GM18909 (cell line): ENCODE measurements at regions not wholly inside any gene's neighbourhood (a gene's known extent, or its start where the extent isn't known, plus 50 kb on each side); places are given as distances from the start of the nearest gene placed in this dataset.
A peak's percentile ranks its signal among the peaks of the same experiment; 100 is the strongest.
"Not testable (repeated sequence)": the region's sequence is repeated elsewhere in the genome, so short reads cannot be mapped to it uniquely, and the experiment has no call there.

Experiments
- ATAC-seq: cut with Tn5 transposase; IDR thresholded peaks from one replicate; pipeline ENCODE4 v1.9.1; 2021; ENCODE audit warnings: mild to moderate bottlenecking; ENCODE audit not compliant: unreplicated experiment, poor library complexity

DNA sequence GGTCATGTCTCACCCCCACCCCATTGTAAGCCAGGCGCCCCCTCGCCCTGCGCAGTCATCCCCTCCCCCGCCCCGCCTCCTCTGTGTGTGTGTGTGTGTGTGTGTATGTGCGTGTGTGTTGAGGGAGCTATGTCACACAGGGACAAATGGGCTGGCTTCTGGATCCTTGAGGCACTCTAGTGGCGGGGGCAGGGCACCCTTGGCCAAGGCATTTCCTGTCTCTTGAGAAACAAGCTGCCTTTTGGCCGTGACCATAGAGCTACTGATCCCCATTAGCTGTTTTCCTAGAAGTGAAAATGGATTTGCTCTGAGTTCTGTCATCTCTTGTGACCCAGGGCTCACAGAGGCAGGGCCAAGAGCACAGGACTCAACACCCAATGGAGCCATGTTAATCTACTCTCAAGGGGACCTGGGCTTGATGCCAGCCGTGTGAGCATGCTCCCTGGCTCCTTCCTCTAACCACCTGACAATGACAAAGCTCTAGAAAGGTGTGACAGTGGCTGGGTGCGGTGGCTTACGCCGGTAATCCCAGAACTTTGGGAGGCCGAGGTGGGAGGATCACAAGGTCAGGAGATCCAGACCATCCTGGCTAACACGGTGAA, 162.5 kb upstream of the BCOR start:
- ATAC-seq = no peak

DNA sequence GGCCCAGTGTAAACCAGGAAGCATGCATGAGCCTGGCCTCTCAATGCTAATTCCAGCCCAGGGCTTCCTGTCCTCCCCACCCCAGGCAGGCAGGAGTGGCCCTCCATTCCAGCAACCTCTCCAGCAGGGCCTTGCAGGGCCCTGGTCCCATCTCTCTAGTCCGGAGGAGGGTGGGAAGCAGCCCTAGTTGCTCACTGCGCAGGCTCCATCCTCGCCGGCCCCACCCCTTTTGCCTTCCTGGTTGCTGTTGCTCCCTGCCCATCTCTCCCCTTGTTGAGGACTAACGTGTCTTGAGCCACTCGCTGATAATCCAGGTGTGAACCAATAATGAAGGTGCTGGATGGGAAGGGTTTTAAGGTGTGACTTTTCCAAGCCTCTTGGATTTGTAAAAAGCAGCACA, 161.2 kb upstream of the BCOR start:
- no peak for ATAC-seq

DNA sequence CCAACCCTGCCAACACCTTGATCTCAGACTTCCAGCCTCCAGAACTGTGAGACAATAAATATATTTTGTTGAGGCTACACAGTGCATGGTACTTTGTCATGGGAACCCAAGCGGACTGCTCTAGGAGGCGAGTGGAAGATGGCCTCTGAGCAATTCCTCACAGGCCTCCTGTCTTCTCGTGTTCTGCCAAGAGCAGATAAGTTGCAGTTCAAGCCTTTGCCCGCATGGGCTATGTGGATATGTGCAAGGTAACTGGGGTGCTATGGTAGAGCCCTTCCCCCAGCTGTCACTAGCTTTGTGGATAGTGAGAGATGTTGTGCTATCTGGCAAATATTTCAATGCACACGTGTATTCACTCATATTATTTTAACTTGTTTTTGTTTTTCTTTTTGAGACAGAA, 156.0 kb upstream of the BCOR start:
- ATAC-seq = no peak

DNA sequence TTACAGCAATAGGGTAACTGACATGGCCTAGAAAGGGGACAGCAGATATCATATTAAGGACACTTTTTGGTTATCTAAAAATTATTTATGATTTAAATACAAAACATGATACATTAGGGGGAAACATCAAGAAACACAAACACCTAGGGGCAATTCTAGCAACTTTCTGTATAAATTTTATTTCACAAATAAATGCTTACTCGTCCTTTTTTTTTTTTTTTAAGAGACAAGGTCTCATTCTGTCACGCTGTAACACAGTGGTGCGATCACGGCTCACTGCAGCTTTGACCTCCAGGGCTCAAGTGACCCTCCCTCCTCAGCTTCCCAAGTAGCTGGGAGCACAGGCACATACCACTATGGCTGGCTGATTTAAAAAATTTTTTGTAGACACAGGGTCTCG, 151.8 kb upstream of the BCOR start:
- ATAC-seq = no peak

DNA sequence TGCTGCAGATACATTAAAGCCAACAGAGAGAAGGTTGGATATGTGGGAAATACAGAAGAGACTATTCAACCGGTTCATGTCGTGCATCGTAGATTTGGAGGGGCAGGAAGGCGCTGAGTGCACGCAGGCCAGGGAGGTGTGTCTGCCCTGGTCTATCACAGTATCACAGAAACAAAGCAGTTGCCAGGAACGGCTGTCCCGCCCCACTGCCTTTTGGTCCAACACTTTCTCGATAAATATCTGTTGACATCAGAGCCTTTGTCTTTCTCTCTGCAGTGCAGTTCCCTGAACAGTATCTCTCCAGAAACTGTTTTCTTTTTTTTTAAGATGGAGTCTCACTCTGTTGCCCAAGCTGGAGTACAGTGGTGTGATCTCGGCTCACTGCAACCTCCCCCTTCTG, 151.1 kb upstream of the BCOR start:
- no peak for ATAC-seq

DNA sequence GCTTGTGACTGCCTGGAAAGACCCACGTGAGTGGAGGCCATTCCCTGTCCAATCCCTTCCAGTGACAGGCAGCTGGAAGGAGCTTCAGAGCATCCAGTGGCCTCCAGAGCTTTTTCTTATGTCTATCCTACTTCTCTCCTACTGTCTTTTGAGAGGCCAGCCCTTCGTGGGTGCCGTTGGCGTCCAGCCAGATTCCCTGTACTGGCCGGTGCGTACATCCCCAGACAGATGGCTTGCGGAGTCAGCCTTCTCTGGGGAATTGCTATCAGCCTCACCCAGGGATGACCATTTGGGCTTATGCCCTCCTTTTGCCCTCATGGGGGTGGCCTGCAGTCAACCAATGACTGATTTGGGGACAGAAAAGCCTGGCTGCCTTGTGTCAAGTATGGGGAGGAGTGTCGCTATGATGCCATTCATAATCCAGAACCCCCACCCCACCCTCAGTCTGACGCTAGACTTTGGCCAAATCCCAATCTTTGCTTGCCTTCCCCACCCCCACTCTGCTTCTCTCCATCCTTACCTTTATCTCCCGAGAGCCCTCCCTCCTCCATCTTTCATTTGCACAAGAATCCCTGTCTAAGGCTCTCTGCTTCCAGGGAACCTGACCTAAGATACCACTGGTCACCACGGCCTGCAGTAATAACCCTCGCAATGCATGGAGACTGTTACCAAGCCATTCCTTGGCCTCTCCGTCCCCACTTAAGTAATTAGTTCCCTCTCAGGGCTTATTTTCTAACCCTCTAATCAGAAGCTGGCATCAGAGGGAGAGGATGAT, 150.3 kb upstream of the BCOR start:
- no peak for ATAC-seq

DNA sequence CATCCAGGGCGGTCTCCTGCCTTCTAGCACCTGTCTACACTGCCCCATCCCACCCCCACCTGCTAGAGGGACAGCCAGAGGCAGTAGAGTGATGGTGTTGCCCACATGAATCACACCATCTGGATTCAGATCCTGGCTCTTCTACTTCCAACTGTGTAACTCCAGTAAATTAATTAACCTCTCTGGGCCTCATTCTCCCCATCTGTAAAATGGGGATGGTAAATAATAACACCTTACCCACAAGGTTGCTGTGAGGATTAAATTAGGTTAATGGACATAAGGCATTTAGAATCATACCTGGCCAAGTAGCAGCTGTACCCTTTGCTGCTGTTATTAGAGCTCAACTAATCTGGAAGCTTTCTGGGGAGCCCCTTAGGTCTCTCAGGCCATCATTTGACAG, 149.6 kb upstream of the BCOR start:
- no peak for ATAC-seq

DNA sequence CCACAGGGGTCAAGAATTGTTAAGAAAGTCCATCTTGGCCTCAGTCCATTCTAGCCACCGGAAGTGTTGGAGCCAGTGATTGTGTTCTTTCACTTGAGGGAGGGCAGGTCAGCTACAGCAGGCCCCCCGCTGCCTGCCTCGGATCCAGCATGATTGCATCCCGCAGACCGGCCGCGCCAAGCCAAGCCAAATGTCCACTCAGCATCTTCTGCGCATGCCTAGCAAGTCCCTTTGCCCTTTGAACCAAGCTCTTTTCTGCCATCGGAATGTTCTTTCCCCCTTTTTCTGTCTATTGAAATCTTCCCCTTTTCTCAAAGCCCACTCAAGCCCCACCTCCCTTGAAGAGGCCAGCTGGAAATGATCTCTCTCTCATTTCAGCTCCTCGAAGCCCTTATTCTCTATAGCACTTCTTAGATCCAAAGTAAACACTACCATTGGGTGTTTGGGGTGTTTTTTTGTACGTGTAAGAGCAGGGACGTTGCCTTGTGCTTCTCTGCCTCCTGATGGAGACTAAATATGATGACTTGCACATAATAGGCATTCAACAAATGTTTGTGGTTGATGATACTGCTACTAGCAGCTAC, 147.8 kb upstream of the BCOR start:
- ATAC-seq = no peak

DNA sequence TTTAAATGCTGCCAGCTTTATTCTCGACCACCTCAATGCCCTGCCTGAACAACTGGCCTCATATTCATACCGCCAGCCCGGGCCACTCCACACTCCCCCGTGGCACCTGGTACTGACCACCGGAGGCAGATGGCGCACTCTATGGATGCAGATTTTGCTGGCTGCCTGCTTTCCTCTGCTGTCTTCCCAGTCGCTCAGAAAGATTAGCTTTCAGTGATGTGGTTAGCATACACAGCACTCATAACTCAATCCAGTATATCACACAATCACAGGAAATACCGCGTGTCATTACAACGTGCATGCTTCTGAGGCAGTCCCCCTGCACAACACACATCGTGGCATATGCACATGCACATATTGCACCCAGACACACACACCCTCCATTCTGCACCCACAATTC, 147.2 kb upstream of the BCOR start:
- no peak for ATAC-seq

DNA sequence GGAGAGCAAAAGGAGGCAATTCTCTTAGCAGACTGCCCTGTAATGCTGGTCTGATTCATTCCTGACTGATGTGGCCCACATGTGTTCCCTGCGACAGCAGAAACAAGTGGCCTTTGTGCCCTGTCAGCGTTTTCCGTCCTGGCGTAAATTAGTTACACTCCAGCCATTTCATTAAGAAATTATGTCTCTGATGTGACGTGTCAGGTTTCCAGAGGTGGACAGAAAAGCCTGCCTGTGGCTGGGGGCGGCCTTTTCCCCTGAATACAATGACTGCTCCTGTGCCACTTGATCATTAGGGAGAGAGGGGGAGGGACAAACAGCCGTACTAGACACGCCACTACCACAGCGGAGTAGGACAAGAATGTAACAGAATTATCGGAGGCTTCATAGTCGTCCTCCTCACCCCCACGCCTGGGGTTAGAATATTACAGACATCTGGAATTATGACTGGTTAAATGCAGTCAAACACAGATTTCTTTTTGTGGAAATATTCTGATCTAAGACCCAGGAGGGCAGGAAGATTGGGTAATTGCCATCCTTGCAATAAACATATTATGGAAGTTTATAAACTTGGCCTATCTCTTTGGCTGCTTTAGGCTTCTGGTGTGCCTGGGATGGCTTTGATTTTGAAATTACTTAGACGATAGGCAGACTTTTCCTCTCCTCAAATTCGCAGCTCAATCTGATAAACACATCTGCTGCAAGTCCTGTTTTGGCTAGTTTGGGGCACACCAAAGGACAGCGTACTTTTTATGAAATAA, 146.2 kb upstream of the BCOR start:
- no peak for ATAC-seq

DNA sequence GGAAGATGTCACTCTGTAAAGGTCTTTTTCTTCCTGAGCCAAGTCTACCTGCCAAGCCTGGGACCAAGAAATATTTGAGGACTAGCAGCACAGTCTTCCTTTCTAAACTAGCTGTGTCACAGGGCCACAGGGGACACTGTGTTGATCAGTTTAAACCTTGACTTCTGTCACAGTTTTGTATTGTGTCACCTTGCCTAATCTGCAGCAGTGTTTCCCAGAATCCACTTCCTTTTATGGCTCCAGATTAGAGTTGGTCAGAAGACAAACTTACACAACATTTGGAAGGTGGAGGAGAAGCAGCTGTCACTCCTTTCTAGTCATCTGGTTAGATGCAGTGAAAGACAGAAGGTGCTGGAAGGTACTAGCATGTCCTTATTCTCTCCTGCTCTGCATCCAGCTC, 143.1 kb upstream of the BCOR start:
- ATAC-seq = no peak

DNA sequence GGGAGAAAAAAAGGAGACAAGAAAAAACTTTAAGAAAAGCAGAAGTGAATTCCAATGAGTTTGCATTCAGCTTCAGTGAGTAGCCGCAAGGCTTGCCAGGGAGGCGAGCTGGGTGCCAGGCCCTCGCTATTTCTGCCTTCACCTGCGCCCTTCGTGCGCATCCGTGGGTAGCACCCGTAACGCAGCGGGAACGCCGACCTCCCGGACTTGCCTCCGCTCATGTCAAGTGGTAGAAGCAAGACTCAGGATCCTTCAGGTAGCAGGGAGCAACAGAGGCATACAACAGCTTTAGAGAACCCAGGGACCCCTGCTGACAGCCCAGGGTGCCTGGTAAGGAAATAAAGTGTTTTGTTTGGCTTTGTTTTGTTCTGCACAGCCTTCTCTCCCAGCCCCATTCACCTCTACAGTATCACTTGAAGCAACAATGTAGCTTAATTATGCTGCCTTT, 140.0 kb upstream of the BCOR start:
- ATAC-seq = no peak

DNA sequence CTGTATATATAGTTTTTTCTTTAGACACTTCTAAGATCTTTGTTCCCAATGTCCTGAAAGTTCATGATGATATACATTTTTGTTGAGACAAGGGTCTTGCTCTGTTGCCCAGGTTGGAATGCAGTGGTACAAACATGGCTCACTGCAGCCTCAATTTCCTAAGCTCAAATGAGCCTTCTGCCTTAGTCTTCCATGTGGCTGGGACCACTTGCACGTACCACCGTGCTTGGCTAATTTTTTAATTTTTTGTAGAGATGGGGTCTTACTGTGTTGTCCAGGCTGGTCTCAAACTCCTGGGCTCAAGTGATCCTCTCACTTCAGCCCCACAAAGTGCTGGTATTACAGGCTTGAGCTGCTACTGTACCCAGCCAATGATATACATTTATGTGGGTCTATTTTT, 132.9 kb upstream of the BCOR start:
- ATAC-seq = no peak

DNA sequence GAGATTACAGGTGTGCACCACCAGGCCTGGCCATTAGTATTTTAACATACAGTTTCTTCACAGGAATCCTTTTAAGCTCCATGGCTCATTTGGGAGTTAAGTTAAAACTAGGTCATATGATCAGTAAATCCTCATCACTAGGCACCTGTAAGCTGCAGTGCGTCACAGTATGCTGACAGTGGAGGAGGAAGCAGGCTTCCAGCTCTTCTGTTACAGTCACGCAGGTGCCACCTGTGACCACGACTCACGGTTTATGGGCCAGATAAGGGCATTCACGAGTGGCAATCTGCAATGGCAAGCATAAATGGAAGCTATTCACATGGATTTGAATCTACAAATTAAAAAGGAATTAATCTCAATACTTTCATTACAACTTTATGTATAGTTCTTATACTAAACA, 129.4 kb upstream of the BCOR start:
- ATAC-seq = no peak

DNA sequence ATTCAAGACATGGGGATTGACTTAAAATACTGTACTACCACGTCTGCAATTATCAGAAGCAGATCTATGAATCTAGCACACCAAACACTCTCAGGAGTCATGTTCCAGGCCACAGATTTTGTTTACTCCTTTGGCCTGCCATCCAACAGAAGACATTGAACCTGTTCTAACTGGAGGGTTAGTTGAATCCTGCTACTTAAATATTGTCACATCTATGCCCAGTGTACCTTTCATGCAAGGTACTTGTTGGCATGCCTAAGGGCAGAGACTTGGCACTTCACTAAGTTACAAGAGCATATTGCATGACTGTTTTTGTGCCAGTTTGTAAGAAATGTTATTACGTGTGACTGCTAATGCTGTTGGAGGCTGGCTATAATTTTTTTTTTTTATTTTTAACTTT, 126.9 kb upstream of the BCOR start:
- ATAC-seq = no peak

DNA sequence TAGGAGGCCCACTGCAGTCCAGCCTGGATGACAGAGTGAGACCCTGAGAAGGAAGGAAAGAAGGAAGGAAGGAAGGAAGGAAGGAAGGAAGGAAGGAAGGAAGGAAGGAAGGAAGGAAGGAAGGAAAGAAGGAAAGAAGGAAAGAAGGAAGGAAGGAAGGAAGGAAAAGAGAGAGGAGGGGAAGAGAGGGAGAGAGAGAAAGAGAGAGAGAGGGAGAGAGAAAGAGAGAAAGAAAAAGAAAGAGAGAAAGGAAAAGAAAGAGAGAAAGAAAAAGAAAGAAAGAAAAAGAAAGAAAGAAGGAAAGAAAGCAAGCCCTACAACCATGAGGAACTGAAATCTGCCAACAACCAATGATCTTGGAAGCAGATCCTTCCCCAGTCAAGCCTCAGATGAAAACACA, 124.9 kb upstream of the BCOR start:
- ATAC-seq = not testable (repeated sequence)

DNA sequence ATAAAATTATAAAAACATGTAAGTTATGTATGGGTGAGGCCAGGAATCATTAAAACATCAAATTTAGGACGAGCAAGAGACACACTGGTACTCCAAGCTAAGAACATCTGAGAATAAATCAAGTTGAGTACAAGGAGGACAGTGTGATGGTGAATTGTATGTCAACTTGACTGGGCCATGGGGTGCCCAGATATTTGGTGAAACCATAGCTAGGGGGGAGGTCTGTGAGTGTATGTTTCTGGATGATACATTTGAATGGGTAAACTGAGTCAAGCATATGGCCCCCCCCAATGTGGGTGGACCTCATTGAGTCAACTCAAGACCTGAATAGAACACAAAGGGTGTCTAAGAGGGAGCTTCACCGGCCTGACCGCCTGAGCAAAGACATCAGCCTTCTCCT, 115.3 kb upstream of the BCOR start:
- ATAC-seq = no peak

DNA sequence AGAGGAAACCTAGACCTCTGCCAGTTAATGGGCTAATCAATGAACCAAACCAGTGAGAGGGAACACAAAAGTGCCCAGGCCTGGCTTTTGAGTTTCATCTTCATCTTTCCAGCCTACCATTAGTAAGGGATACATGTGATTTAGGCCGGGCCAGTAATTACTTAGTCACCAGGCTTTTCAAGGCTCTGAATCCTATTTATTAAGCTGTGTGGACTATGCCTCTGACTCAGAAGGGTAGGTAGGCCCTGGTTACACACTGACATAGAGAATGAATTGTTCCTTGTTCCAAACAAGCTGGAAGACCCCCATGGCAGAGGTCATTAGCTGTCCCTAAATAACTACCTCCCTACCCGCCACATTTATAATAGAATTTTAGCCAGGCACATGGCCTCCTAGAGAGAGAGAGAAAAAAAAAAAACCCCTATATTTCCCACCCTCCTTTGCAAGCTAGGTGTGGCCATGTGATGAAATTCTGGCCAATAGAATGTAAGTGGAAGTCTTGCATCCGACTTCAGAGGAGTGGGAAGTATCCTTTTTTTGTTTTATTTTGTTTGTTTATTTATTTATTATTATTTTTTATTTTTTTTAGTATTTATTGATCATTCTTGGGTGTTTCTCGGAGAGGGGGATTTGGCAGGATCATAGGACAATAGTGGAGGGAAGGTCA, 112.3 kb upstream of the BCOR start:
- ATAC-seq = no peak

DNA sequence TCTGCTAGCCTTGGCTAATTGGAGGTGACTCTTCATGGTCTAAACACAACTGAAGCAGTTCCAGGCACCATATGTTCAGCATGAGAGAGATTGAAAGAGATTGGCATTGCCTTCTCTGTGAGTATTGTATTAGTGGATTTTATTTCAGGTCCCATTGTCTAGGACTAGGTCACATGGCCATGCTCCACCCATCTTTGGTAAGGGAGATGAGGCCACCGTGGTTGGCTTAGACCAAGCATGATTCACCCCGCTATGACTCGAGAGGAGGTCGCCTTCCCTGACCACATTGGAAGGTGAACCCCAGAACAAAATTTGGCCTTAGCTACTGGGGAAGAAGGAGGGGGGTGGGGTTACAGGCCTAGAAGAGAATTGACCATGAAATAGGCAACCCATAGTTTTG, 109.9 kb upstream of the BCOR start:
- ATAC-seq = no peak

DNA sequence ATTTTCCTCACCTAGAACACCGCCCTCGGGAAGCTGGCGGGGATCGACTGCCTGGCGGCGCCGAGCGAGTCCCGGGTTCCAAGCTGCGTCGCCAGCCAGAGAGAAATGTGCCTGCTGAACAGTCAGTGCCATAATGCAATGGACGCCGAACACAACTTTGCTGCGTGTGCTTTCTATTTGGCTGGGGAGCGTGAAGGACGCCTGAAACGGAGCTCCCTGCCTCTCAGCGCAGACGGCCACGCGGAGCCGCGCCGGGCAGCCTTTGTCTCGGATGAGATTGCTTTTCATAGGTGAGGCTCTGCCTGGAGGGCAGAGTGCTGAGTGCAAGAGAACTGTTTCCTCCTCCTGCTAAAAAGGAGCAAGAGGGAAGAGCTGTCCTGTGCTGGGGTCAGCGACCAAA, 107.7 kb upstream of the BCOR start:
- ATAC-seq = no peak

DNA sequence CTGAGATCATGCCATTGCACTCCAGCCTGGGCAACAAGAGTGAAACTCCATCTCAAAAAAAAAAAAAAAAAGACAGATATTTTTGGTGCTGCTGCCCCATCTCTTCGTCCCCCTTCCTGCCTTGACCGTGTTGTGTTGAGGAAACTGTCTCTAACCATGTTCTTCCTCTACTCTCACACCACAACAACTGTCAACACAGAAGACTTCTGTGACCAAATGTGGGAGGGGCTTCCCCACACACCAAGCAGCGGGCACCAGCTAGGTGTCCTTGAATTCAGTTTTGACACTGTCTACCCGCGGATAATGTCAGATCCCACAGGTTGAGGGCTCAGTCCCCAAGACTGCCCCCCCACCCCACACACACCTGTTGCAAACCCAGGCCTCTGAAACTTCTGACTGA, 104.7 kb upstream of the BCOR start:
- peak; percentile 51 for ATAC-seq
